ENCODE measurements at regions not wholly inside any gene's neighbourhood (a gene's known extent, or its start where the extent isn't known, plus 50 kb on each side); places are given as distances from the start of the nearest gene placed in this dataset.

GRCh38 chr17:77279448-77280303, 138.9 kb downstream of the SEC14L1 start (continued):
- no peak for TF ChIP-seq PHF20 (IDR thresholded peaks at IDR 0.05; ENCODE audit: partially characterized antibody)
- TF ChIP-seq ZNF507 (tag; conservative IDR thresholded peaks at IDR 0.05) = no peak
- TF ChIP-seq ZNF384 (IDR thresholded peaks at IDR 0.05; ENCODE audit: low read depth, low read length) = no peak
- TF ChIP-seq PHB (CRISPR knock-in tag; IDR thresholded peaks at IDR 0.05) = no peak
- no peak for TF ChIP-seq ZBTB12 (CRISPR knock-in tag; IDR thresholded peaks at IDR 0.05)
- no peak for TF ChIP-seq ZNF23 (CRISPR knock-in tag; IDR thresholded peaks at IDR 0.05)
- no peak for TF ChIP-seq RERE (CRISPR knock-in tag; IDR thresholded peaks at IDR 0.05; ENCODE audit: borderline replicate concordance)
- TF ChIP-seq HINFP (tag; conservative IDR thresholded peaks at IDR 0.05; ENCODE audit: low read depth) = peak; percentile 97
- TF ChIP-seq ZNF41 (CRISPR knock-in tag; conservative IDR thresholded peaks at IDR 0.05) = no peak
- no peak for TF ChIP-seq RBM25 (IDR thresholded peaks at IDR 0.05; ENCODE audit: low read depth, low read length, severe bottlenecking)
- TF ChIP-seq PBX2 (CRISPR knock-in tag; IDR thresholded peaks at IDR 0.05; ENCODE audit: low read depth) = no peak
- TF ChIP-seq PBX2 (tag; conservative IDR thresholded peaks at IDR 0.05; ENCODE audit: low read depth) = no peak
- 0 out of 2 replicates have a peak, but pooled peaks have one; percentile 5 for TF ChIP-seq HCFC1 (IDR thresholded peaks at IDR 0.05; ENCODE audit: low read depth, low read length)
- TF ChIP-seq MAFG (tag; conservative IDR thresholded peaks at IDR 0.05) = no peak
- TF ChIP-seq HDGF (IDR thresholded peaks at IDR 0.05) = peak; percentile 30; the same call in 1 of the 2 replicates
- TF ChIP-seq ESRRA (IDR thresholded peaks at IDR 0.05; ENCODE audit: borderline replicate concordance, low read depth) = peak; percentile 90; the same call in 1 of the 2 replicates
- TF ChIP-seq ZNF324 (CRISPR knock-in tag; IDR thresholded peaks at IDR 0.05) = no peak
